Activated CD8-positive, alpha-beta memory T cell treated with anti-CD3 and anti-CD28 coated beads, Interleukin-2, amount 10 ng/mL, durations not matched to agents 7 days and 5 days (primary cell): ENCODE measurements at regions not wholly inside any gene's neighbourhood (a gene's known extent, or its start where the extent isn't known, plus 50 kb on each side); places are given as distances from the start of the nearest gene placed in this dataset.

ENCODE experiments used
- ATAC-seq: fragments of 150-1000 bp; cut with Tn5 transposase; one replicate; pipeline ENCODE4 v1.10.0; 2021; ENCODE audit warnings: moderate library complexity
- CTCF ChIA-PET: fragments of 350-600 bp; sonication (Branson Sonifier 250); formaldehyde crosslinking; loops from one replicate; lab custom pipeline; 2021; ENCODE audit warnings: antibody characterized with exemption; lab: Charles Lee
- DNase-seq: peaks from one replicate; pipeline ENCODE4 v3.0.0-alpha.2; 2020
- H3K27ac Mint-ChIP-seq: one replicate; pipeline ENCODE4 v1.8.0; 2021; ENCODE audit warnings: mild to moderate bottlenecking, mixed read lengths
- H3K27me3 Mint-ChIP-seq: one replicate; pipeline ENCODE4 v1.8.0; 2021; ENCODE audit warnings: mixed read lengths
- H3K36me3 Mint-ChIP-seq: one replicate; pipeline ENCODE4 v1.8.0; 2021; ENCODE audit warnings: mild to moderate bottlenecking, mixed read lengths
- H3K4me1 Mint-ChIP-seq: one replicate; pipeline ENCODE4 v1.8.0; 2021; ENCODE audit warnings: mixed read lengths
- H3K4me3 Mint-ChIP-seq: one replicate; pipeline ENCODE4 v1.8.0; 2021; ENCODE audit warnings: mild to moderate bottlenecking, moderate library complexity, mixed read lengths
- H3K9me3 Mint-ChIP-seq: one replicate; pipeline ENCODE4 v1.8.0; 2022; ENCODE audit warnings: low read depth, mixed read lengths

GRCh38 chr12:83196694-83197350 lies 510.1 kb downstream of the TMTC2 start:
- ATAC-seq: no peak
- Mint-ChIP-seq H3K9me3 (no peaks in the 10 kb centered on the region), H3K36me3 (no peaks in the 10 kb centered on the region), H3K4me1 (no peaks in the 10 kb centered on the region), H3K27me3 (no peaks in the 10 kb centered on the region), H3K27ac (no peak overlapping the region), H3K4me3 (no peak overlapping the region)
- no peak for DNase-seq
- CTCF ChIA-PET: no interaction called here

- CTCF ChIA-PET: no interaction called here
- Mint-ChIP-seq H3K27ac (no peak overlapping the region), H3K4me1 (no peaks in the 10 kb centered on the region), H3K4me3 (no peak overlapping the region), H3K36me3 (no peaks in the 10 kb centered on the region), H3K27me3 (no peaks in the 10 kb centered on the region), H3K9me3 (peaks cover 2% of the 10 kb centered on the region)
- ATAC-seq (no peak), DNase-seq (no peak)
Observed at GRCh38 chr12:83190631-83191390, 504.1 kb downstream of the TMTC2 start.

GRCh38 chr12:83186419-83186818 lies 499.7 kb downstream of the TMTC2 start:
- Mint-ChIP-seq H3K4me1 (no peaks in the 10 kb centered on the region), H3K27ac (no peak overlapping the region), H3K9me3 (peaks cover 2% of the 10 kb centered on the region), H3K36me3 (no peaks in the 10 kb centered on the region), H3K27me3 (peaks cover 3% of the 10 kb centered on the region), H3K4me3 (no peak overlapping the region)
- ATAC-seq (no peak), DNase-seq (no peak)
- CTCF ChIA-PET: no interaction called here

- Mint-ChIP-seq H3K27ac (no peak overlapping the region), H3K9me3 (peaks cover 2% of the 10 kb centered on the region)
- CTCF ChIA-PET: no interaction called here
Observed at GRCh38 chr12:83185241-83185640, 498.5 kb downstream of the TMTC2 start.

More at GRCh38 chr12:83185241-83185640, 498.5 kb downstream of the TMTC2 start:
- H3K36me3 Mint-ChIP-seq: no peaks in the 10 kb centered on the region
- no peaks in the 10 kb centered on the region for H3K4me1 Mint-ChIP-seq
- no peak overlapping the region for H3K4me3 Mint-ChIP-seq
- DNase-seq: no peak
- ATAC-seq: no peak
- H3K27me3 Mint-ChIP-seq: peaks cover 3% of the 10 kb centered on the region
